H1 (cell line): ENCODE measurements at regions not wholly inside any gene's neighbourhood (a gene's known extent, or its start where the extent isn't known, plus 50 kb on each side); places are given as distances from the start of the nearest gene placed in this dataset.

Source experiments
- CBX5 ChIP-seq: fragments of 300-800, 300-1000 bp; sonication (generic); IDR thresholded peaks from 2 replicates; pipeline ENCODE4 v1.7.1; 2016; ENCODE audit warnings: antibody characterized with exemption, low read length, low read depth
- CEBPB ChIP-seq: IDR thresholded peaks from 2 replicates; pipeline ENCODE4 v1.6.1; 2012; ENCODE audit warnings: low read depth, low read length
- CTCF ChIP-seq, 3 experiments: IDR thresholded peaks; 1 replicate in 2 of 3; 2 replicates in 1 of 3; pipeline versions ENCODE4 v1.5.1 to v1.6.1; 2011; ENCODE audit warnings: low read length in 3 of 3, mild to moderate bottlenecking in 3 of 3, inconsistent platforms in 2 of 3, low read depth in 1 of 3, moderate library complexity in 1 of 3; ENCODE audit not compliant: insufficient read depth in 1 of 3; ENCODE audit errors: control extremely low read depth in 1 of 3
- EGR1 ChIP-seq: IDR thresholded peaks from 2 replicates; pipeline ENCODE4 v1.6.1; 2011; ENCODE audit warnings: low read depth, low read length, borderline replicate concordance
- EZH2 ChIP-seq: fragments of 200-600 bp; sonication (generic); IDR thresholded peaks from 2 replicates; pipeline ENCODE4 v1.7.1; 2012; ENCODE audit warnings: low read depth, mild to moderate bottlenecking, moderate library complexity, low read length, inconsistent platforms; ENCODE audit not compliant: severe bottlenecking
- POLR2A ChIP-seq, 2 experiments: IDR thresholded peaks; 1 replicate in 1 of 2; 2 replicates in 1 of 2; pipeline ENCODE4 v1.6.1; 2011; ENCODE audit warnings: low read depth in 2 of 2, low read length in 2 of 2, mild to moderate bottlenecking in 2 of 2; ENCODE audit errors: control extremely low read depth in 1 of 2
- SP1 ChIP-seq: IDR thresholded peaks from 2 replicates; pipeline ENCODE4 v1.6.1; 2011; ENCODE audit warnings: low read depth, low read length
- SP2 ChIP-seq: IDR thresholded peaks from 2 replicates; pipeline ENCODE4 v1.6.1; 2012; ENCODE audit warnings: mild to moderate bottlenecking, low read length, inconsistent platforms
- ZNF274 ChIP-seq: IDR thresholded peaks from 2 replicates; pipeline ENCODE4 v1.7.0; 2012; ENCODE audit warnings: low read length, borderline replicate concordance; ENCODE audit errors: extremely low read depth
- TF ChIP-seq, protein P1 (sequence below): IDR thresholded peaks from 2 replicates; pipeline ENCODE4 v1.6.1; 2012; ENCODE audit warnings: inconsistent platforms

GRCh38 chr4:117412661-117413060 is 327.3 kb upstream of the TRAM1L1 start:
- TF ChIP-seq CTCF (IDR thresholded peaks at IDR 0.05; ENCODE audit: control extremely low read depth in 1 of 3, insufficient read depth in 1 of 3, low read depth in 1 of 3, low read length in 3 of 3) (no peak), EZH2 (no peak), CEBPB (peak; percentile 21; the same call in 1 of the 2 replicates), SP1 (no peak), SP2 (no peak), CBX5 (no peak), POLR2A (IDR thresholded peaks at IDR 0.05; ENCODE audit: control extremely low read depth in 1 of 2, low read depth in 2 of 2, low read length in 2 of 2) (no peak), EGR1 (no peak), ZNF274 (no peak)
- TF ChIP-seq, protein P1, sequence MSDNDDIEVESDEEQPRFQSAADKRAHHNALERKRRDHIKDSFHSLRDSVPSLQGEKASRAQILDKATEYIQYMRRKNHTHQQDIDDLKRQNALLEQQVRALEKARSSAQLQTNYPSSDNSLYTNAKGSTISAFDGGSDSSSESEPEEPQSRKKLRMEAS: no peak
